Choroid plexus epithelial cell (primary cell): ENCODE measurements at regions not wholly inside any gene's neighbourhood (a gene's known extent, or its start where the extent isn't known, plus 50 kb on each side); places are given as distances from the start of the nearest gene placed in this dataset.

ENCODE experiments used
- DNase-seq: peaks from one replicate; pipeline ENCODE4 v3.0.0-alpha.2; 2010; ENCODE audit warnings: low read depth
- H3K4me3 ChIP-seq: 2 replicates; pipeline ENCODE4 v1.5.1; 2011; ENCODE audit warnings: low read depth, mild to moderate bottlenecking, control low read depth, low read length, moderate library complexity
- CTCF ChIP-seq: conservative IDR thresholded peaks from 2 replicates; pipeline ENCODE4 v1.5.1; 2011; ENCODE audit warnings: low read depth, mild to moderate bottlenecking, control low read depth, inconsistent platforms, low read length, moderate library complexity

GRCh38 chr2:47265158-47265557, 88.8 kb upstream of the CALM2 start:
- DNase-seq = no peak
- no peak for TF ChIP-seq CTCF
- H3K4me3 ChIP-seq = no peak overlapping the region

GRCh38 chr2:47264686-47265085, 88.4 kb upstream of the CALM2 start:
- no peak overlapping the region for H3K4me3 ChIP-seq
- TF ChIP-seq CTCF = no peak
- DNase-seq = no peak

- no peak for TF ChIP-seq CTCF
- no peak overlapping the region for H3K4me3 ChIP-seq
- no peak for DNase-seq
Observed at GRCh38 chr2:47264143-47264542, 87.8 kb upstream of the CALM2 start.

GRCh38 chr2:47262657-47263056, 86.3 kb upstream of the CALM2 start:
- TF ChIP-seq CTCF = no peak
- H3K4me3 ChIP-seq = no peak overlapping the region
- no peak for DNase-seq

GRCh38 chr2:47260971-47261370, 84.7 kb upstream of the CALM2 start:
- no peak for DNase-seq
- TF ChIP-seq CTCF = no peak
- H3K4me3 ChIP-seq = no peak overlapping the region

GRCh38 chr2:47259829-47260228, 83.5 kb upstream of the CALM2 start:
- no peak overlapping the region for H3K4me3 ChIP-seq
- DNase-seq = no peak
- TF ChIP-seq CTCF = no peak

GRCh38 chr2:47257946-47258348, 81.6 kb upstream of the CALM2 start:
- TF ChIP-seq CTCF = no peak
- DNase-seq = no peak
- no peak overlapping the region for H3K4me3 ChIP-seq
